Neural cell (in vitro differentiated cells): ENCODE measurements at regions not wholly inside any gene's neighbourhood (a gene's known extent, or its start where the extent isn't known, plus 50 kb on each side); places are given as distances from the start of the nearest gene placed in this dataset.

ENCODE experiments used
- H2AFZ ChIP-seq: fragments of 200-600, 300-800 bp; sonication (generic), shearing (Covaris generic); 2 replicates; pipeline ENCODE4 v1.6.0; 2014; ENCODE audit warnings: low read depth, mild to moderate bottlenecking, antibody characterized with exemption, low read length, moderate library complexity
- H3F3A ChIP-seq: fragments of 200-600 bp; shearing (Covaris generic); 2 replicates; pipeline ENCODE4 v1.6.1; 2016; ENCODE audit warnings: mild to moderate bottlenecking, moderate library complexity, mixed read lengths, antibody characterized with exemption, low read length; ENCODE audit not compliant: insufficient read depth, poor library complexity, severe bottlenecking
- H3K27ac ChIP-seq: fragments of 200-600, 300-800 bp; sonication (generic), shearing (Covaris generic); 2 replicates; pipeline ENCODE4 v1.5.1; 2014; ENCODE audit warnings: mild to moderate bottlenecking, low read length, moderate library complexity
- H3K27me3 ChIP-seq: fragments of 300-800, 200-600 bp; sonication (generic), shearing (Covaris generic); 2 replicates; pipeline ENCODE4 v1.6.0; 2014; ENCODE audit warnings: mild to moderate bottlenecking, low read depth, low read length, moderate library complexity; ENCODE audit not compliant: insufficient read depth
- H3K36me3 ChIP-seq: fragments of 300-800, 200-600 bp; sonication (generic), shearing (Covaris generic); 2 replicates; pipeline ENCODE4 v1.5.1; 2014; ENCODE audit warnings: mild to moderate bottlenecking, antibody characterized with exemption, low read length, moderate library complexity; ENCODE audit not compliant: insufficient read depth
- H3K4me2 ChIP-seq: fragments of 300-800, 200-600 bp; sonication (generic), shearing (Covaris generic); 2 replicates; pipeline ENCODE4 v1.6.0; 2014; ENCODE audit warnings: mild to moderate bottlenecking, low read length
- H3K4me3 ChIP-seq: fragments of 300-800, 200-600 bp; sonication (generic), shearing (Covaris generic); 2 replicates; pipeline ENCODE4 v1.5.1; 2014; ENCODE audit warnings: mild to moderate bottlenecking, low read length, moderate library complexity
- H3K79me2 ChIP-seq: fragments of 200-600 bp; shearing (Covaris generic); replicated peaks from 2 replicates; pipeline ENCODE4 v1.6.0; 2014; ENCODE audit warnings: mild to moderate bottlenecking, low read length, moderate library complexity; ENCODE audit not compliant: insufficient read depth
- H3K9ac ChIP-seq: fragments of 300-800, 200-600 bp; sonication (generic), shearing (Covaris generic); 2 replicates; pipeline ENCODE4 v1.6.1; 2016; ENCODE audit warnings: mild to moderate bottlenecking, low read length, mixed read lengths
- H3K9me2 ChIP-seq: fragments of 200-600 bp; shearing (Covaris generic); 2 replicates; pipeline ENCODE4 v1.6.1; 2016; ENCODE audit warnings: mild to moderate bottlenecking, low read length, mixed read lengths; ENCODE audit not compliant: insufficient read depth
- H3K9me3 ChIP-seq: fragments of 200-600, 300-800 bp; sonication (generic), shearing (Covaris generic); 2 replicates; pipeline ENCODE4 v1.6.1; 2016; ENCODE audit warnings: mild to moderate bottlenecking, mixed run types, low read length, moderate library complexity, mixed read lengths
- H4K20me1 ChIP-seq: fragments of 200-600 bp; shearing (Covaris generic); 2 replicates; pipeline ENCODE4 v1.6.1; 2016; ENCODE audit warnings: mild to moderate bottlenecking, mixed run types; ENCODE audit not compliant: insufficient read depth
- EP300 ChIP-seq: fragments of 450-650 bp; conservative IDR thresholded peaks from 2 replicates; pipeline ENCODE4 v1.6.1; 2014; ENCODE audit warnings: antibody characterized with exemption, mild to moderate bottlenecking, moderate library complexity; ENCODE audit not compliant: poor library complexity, severe bottlenecking
- EZH2 ChIP-seq: fragments of 200-600, 300-800 bp; shearing (Covaris generic), sonication (generic); IDR thresholded peaks from 2 replicates; pipeline ENCODE4 v1.6.1; 2014; ENCODE audit warnings: antibody characterized with exemption, low read length, borderline replicate concordance, mild to moderate bottlenecking; ENCODE audit not compliant: insufficient read depth, poor library complexity, severe bottlenecking
- MXI1 ChIP-seq: fragments of 450-650 bp; conservative IDR thresholded peaks from 2 replicates; pipeline ENCODE4 v1.6.1; 2014; ENCODE audit warnings: antibody characterized with exemption, mild to moderate bottlenecking; ENCODE audit not compliant: poor library complexity, severe bottlenecking
- POLR2AphosphoS5 ChIP-seq: IDR thresholded peaks from 2 replicates; pipeline ENCODE4 v1.6.1; 2012
- RAD21 ChIP-seq: fragments of 450-650 bp; conservative IDR thresholded peaks from 2 replicates; pipeline ENCODE4 v1.6.1; 2014; ENCODE audit warnings: antibody characterized with exemption, mild to moderate bottlenecking, moderate library complexity
- SMC3 ChIP-seq: fragments of 450-650 bp; conservative IDR thresholded peaks from 2 replicates; pipeline ENCODE4 v1.6.1; 2014; ENCODE audit warnings: antibody characterized with exemption, mild to moderate bottlenecking, moderate library complexity; ENCODE audit not compliant: poor library complexity
- TAF1 ChIP-seq: IDR thresholded peaks from 2 replicates; pipeline ENCODE4 v1.6.1; 2012; ENCODE audit warnings: low read depth
- TF ChIP-seq, protein P1 (sequence below): fragments of 450-650 bp; IDR thresholded peaks from 2 replicates; pipeline ENCODE4 v1.5.1; 2014; ENCODE audit warnings: antibody characterized with exemption, mild to moderate bottlenecking, moderate library complexity; ENCODE audit not compliant: poor library complexity, severe bottlenecking
- TF ChIP-seq, protein P2 (sequence below): IDR thresholded peaks from 2 replicates; pipeline ENCODE4 v1.6.1; 2012; ENCODE audit warnings: borderline replicate concordance

DNA sequence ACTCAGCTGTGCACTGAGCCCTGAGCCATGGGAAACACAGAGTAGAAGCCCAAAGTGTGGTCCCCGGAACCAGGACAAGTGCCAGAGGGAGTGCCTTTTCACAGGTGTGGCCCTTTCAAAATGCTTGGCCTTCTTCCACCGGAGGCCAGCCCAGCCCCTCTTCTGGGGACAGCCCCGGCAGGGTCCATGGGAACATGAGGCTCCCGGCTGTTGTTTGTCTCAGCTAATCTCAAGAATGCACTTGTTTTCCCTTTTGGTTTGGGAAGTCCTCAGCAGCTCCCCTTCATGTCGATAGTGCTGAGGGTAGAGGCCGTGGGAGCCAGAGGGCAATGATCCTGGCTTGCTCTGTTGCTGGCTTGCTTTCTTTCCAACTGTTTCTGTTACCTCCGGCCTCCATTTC, 91.1 kb upstream of the MRPS22 start:
- no peaks in the 10 kb centered on the region for H3K9me3 ChIP-seq
- H3K27ac ChIP-seq, result no peak overlapping the region
- H2AFZ ChIP-seq, result no peak overlapping the region
- no peaks in the 10 kb centered on the region for H3K9me2 ChIP-seq
- H3K79me2 ChIP-seq, result no peaks in the 10 kb centered on the region
- H4K20me1 ChIP-seq, result no peaks in the 10 kb centered on the region
- TF ChIP-seq, protein P1, sequence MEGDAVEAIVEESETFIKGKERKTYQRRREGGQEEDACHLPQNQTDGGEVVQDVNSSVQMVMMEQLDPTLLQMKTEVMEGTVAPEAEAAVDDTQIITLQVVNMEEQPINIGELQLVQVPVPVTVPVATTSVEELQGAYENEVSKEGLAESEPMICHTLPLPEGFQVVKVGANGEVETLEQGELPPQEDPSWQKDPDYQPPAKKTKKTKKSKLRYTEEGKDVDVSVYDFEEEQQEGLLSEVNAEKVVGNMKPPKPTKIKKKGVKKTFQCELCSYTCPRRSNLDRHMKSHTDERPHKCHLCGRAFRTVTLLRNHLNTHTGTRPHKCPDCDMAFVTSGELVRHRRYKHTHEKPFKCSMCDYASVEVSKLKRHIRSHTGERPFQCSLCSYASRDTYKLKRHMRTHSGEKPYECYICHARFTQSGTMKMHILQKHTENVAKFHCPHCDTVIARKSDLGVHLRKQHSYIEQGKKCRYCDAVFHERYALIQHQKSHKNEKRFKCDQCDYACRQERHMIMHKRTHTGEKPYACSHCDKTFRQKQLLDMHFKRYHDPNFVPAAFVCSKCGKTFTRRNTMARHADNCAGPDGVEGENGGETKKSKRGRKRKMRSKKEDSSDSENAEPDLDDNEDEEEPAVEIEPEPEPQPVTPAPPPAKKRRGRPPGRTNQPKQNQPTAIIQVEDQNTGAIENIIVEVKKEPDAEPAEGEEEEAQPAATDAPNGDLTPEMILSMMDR, result no peak
- TF ChIP-seq SMC3 (no peak), EZH2 (no peak), EP300 (no peak), POLR2AphosphoS5 (no peak), MXI1 (no peak), RAD21 (no peak), TAF1 (no peak)
- TF ChIP-seq, protein P2, sequence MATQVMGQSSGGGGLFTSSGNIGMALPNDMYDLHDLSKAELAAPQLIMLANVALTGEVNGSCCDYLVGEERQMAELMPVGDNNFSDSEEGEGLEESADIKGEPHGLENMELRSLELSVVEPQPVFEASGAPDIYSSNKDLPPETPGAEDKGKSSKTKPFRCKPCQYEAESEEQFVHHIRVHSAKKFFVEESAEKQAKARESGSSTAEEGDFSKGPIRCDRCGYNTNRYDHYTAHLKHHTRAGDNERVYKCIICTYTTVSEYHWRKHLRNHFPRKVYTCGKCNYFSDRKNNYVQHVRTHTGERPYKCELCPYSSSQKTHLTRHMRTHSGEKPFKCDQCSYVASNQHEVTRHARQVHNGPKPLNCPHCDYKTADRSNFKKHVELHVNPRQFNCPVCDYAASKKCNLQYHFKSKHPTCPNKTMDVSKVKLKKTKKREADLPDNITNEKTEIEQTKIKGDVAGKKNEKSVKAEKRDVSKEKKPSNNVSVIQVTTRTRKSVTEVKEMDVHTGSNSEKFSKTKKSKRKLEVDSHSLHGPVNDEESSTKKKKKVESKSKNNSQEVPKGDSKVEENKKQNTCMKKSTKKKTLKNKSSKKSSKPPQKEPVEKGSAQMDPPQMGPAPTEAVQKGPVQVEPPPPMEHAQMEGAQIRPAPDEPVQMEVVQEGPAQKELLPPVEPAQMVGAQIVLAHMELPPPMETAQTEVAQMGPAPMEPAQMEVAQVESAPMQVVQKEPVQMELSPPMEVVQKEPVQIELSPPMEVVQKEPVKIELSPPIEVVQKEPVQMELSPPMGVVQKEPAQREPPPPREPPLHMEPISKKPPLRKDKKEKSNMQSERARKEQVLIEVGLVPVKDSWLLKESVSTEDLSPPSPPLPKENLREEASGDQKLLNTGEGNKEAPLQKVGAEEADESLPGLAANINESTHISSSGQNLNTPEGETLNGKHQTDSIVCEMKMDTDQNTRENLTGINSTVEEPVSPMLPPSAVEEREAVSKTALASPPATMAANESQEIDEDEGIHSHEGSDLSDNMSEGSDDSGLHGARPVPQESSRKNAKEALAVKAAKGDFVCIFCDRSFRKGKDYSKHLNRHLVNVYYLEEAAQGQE, result no peak
- H3K4me2 ChIP-seq, result no peak overlapping the region
- H3K9ac ChIP-seq, result no peak overlapping the region
- H3K4me3 ChIP-seq, result no peak overlapping the region
- H3K36me3 ChIP-seq, result no peaks in the 10 kb centered on the region
- H3K27me3 ChIP-seq, result no peaks in the 10 kb centered on the region
- no peaks in the 10 kb centered on the region for H3F3A ChIP-seq

DNA sequence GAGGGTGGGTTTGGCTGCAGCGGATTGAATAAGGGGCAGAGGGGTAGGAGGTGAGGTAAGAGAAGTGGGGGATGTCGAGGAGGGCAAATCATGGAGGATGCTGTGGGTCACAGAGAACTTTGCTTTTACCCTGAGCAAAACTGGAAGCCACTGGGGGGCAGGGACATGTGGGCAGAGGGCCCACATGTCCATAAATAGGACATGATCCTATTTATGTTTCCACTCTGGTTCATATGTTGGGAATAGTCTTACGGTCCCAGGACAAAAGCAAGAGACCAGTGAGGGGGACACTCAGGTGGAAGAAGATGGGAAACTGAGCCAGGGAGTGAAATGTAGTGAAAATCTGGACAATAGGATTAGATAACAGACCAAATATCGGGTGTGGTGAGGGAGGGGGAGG, 85.5 kb upstream of the MRPS22 start:
- Histone ChIP-seq H3K79me2 (no peaks in the 10 kb centered on the region), H3F3A (no peaks in the 10 kb centered on the region), H2AFZ (no peak overlapping the region), H3K9ac (no peak overlapping the region), H3K27ac (no peak overlapping the region), H4K20me1 (no peaks in the 10 kb centered on the region), H3K36me3 (no peaks in the 10 kb centered on the region), H3K9me3 (no peaks in the 10 kb centered on the region), H3K4me3 (no peak overlapping the region), H3K27me3 (no peaks in the 10 kb centered on the region), H3K4me2 (no peak overlapping the region), H3K9me2 (no peaks in the 10 kb centered on the region)
- TF ChIP-seq SMC3 (no peak), MXI1 (no peak), RAD21 (no peak), POLR2AphosphoS5 (no peak), TAF1 (no peak), EP300 (no peak), EZH2 (no peak)
- TF ChIP-seq, protein P2, result no peak
- TF ChIP-seq, protein P1, result no peak
